Keratinocyte (primary cell): ENCODE measurements at regions not wholly inside any gene's neighbourhood (a gene's known extent, or its start where the extent isn't known, plus 50 kb on each side); places are given as distances from the start of the nearest gene placed in this dataset.

Experiments used
- DNase-seq: peaks from one replicate; pipeline ENCODE4 v3.0.0-alpha.2; 2011; ENCODE audit warnings: low read depth, missing footprints, low spot score
- FAIRE-seq: peaks from 2 replicates; lab custom pipeline; 2011; peaks lifted over from hg19 to GRCh38; lab: Jason Lieb, UNC
- H2AFZ ChIP-seq: 2 replicates; pipeline ENCODE4 v1.6.0; 2012; ENCODE audit warnings: low read length, control low read depth, inconsistent platforms; ENCODE audit not compliant: control insufficient read depth
- H3K27ac ChIP-seq: 2 replicates; pipeline ENCODE4 v1.5.1; 2011; ENCODE audit warnings: low read length; ENCODE audit not compliant: control insufficient read depth, insufficient read depth
- H3K27me3 ChIP-seq: 3 replicates; pipeline ENCODE4 v1.6.0; 2011; ENCODE audit warnings: low read length; ENCODE audit not compliant: control insufficient read depth, insufficient read depth; ENCODE audit errors: extremely low read depth
- H3K36me3 ChIP-seq, 2 experiments: 2 replicates in 1 of 2; 3 replicates in 1 of 2; pipeline ENCODE4 v1.5.1; 2011; ENCODE audit warnings: low read length in 2 of 2, mild to moderate bottlenecking in 1 of 2; ENCODE audit not compliant: control insufficient read depth in 2 of 2, insufficient read depth in 2 of 2; ENCODE audit errors: extremely low read depth in 1 of 2
- H3K4me1 ChIP-seq: 3 replicates; pipeline ENCODE4 v1.5.1; 2011; ENCODE audit warnings: low read length; ENCODE audit not compliant: control insufficient read depth, insufficient read depth; ENCODE audit errors: extremely low read depth
- H3K4me2 ChIP-seq: 3 replicates; pipeline ENCODE4 v1.6.0; 2011; ENCODE audit warnings: low read depth, low read length; ENCODE audit not compliant: control insufficient read depth, insufficient read depth; ENCODE audit errors: extremely low read depth
- H3K4me3 ChIP-seq, 3 experiments: fragments of 200-600 bp in 1 of 3; sonication (generic) in 1 of 3; 2 replicates in 2 of 3; 3 replicates in 1 of 3; pipeline ENCODE4 v1.5.1; 2011 to 2016; ENCODE audit warnings: low read length in 3 of 3, mild to moderate bottlenecking in 3 of 3, control low read depth in 2 of 3, inconsistent platforms in 1 of 3, low read depth in 1 of 3, mixed read lengths in 1 of 3, mixed run types in 1 of 3, moderate library complexity in 1 of 3; ENCODE audit not compliant: control insufficient read depth in 2 of 3, insufficient read depth in 2 of 3; ENCODE audit errors: extremely low read depth in 1 of 3
- H3K79me2 ChIP-seq: 2 replicates; pipeline ENCODE4 v1.6.0; 2012; ENCODE audit warnings: low read length; ENCODE audit not compliant: control insufficient read depth, insufficient read depth
- H3K9ac ChIP-seq: 3 replicates; pipeline ENCODE4 v1.6.0; 2011; ENCODE audit warnings: low read length; ENCODE audit not compliant: control insufficient read depth, insufficient read depth; ENCODE audit errors: extremely low read depth
- H3K9me1 ChIP-seq: 3 replicates; pipeline ENCODE4 v1.6.0; 2011; ENCODE audit warnings: low read length; ENCODE audit not compliant: control insufficient read depth, insufficient read depth; ENCODE audit errors: extremely low read depth
- H3K9me3 ChIP-seq: 2 replicates; pipeline ENCODE4 v1.5.1; 2012; ENCODE audit warnings: low read depth, low read length; ENCODE audit not compliant: control insufficient read depth
- H4K20me1 ChIP-seq: 3 replicates; pipeline ENCODE4 v1.6.0; 2011; ENCODE audit warnings: low read length; ENCODE audit not compliant: control insufficient read depth, insufficient read depth; ENCODE audit errors: extremely low read depth
- EZH2 ChIP-seq: IDR thresholded peaks from one replicate; pipeline ENCODE4 v1.6.1; 2012; ENCODE audit warnings: inconsistent platforms, mild to moderate bottlenecking, low read length, moderate library complexity
- dilution Hi-C: fragments of 300-500 bp; cut with MboI; formaldehyde crosslinking; loops from one replicate; pipeline ENCODE4 v1.7.0; 2020; ENCODE audit warnings: low sequenced_read_pairs; ENCODE audit not compliant: extremely low pct_ligation_motif_present
- TF ChIP-seq, protein P1 (sequence below), 3 experiments: IDR thresholded peaks in 1 of 3; conservative IDR thresholded peaks in 1 of 3; optimal IDR thresholded peaks in 1 of 3; 2 replicates in 2 of 3; 3 replicates in 1 of 3; pipeline versions ENCODE3 to v1.5.1; 2011; ENCODE audit warnings: low read length in 3 of 3, mild to moderate bottlenecking in 3 of 3, moderate library complexity in 2 of 3, control low read depth in 1 of 3, inconsistent platforms in 1 of 3; ENCODE audit not compliant: insufficient read depth in 2 of 3; ENCODE audit errors: extremely low read depth in 1 of 3

DNA sequence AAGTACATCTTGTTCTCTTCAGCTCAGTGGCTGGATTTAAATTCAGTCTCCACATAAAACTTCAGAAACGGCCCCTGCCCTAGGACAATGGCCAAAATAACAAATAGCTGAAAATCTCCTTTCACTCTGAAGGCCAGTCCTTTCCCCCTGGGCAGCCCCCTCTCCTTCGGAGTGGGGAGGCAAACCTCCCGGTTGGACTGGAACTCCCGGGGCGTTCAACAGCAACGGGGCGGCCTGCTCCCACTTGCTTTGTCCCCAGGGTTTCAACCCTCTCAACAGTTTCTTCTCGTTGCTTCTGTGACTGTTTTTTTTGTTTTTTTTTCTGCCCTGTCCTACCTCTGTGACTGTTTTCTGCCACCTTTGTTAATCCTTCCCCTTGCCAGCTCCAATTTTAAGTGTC is 102.6 kb upstream of the DUSP22 start:
- Histone ChIP-seq H3K9ac (no peak overlapping the region), H3K4me1 (no peaks in the 10 kb centered on the region), H3K9me3 (no peaks in the 10 kb centered on the region), H3K27ac (no peak overlapping the region), H3K9me1 (no peaks in the 10 kb centered on the region), H3K36me3 (no peaks in the 10 kb centered on the region), H3K4me2 (no peak overlapping the region), H2AFZ (no peak overlapping the region), H3K27me3 (no peaks in the 10 kb centered on the region), H3K79me2 (no peaks in the 10 kb centered on the region), H3K4me3 (no peak overlapping the region), H4K20me1 (no peaks in the 10 kb centered on the region)
- dilution Hi-C loops: no loop called here
- no peak for FAIRE-seq
- TF ChIP-seq, protein P1, sequence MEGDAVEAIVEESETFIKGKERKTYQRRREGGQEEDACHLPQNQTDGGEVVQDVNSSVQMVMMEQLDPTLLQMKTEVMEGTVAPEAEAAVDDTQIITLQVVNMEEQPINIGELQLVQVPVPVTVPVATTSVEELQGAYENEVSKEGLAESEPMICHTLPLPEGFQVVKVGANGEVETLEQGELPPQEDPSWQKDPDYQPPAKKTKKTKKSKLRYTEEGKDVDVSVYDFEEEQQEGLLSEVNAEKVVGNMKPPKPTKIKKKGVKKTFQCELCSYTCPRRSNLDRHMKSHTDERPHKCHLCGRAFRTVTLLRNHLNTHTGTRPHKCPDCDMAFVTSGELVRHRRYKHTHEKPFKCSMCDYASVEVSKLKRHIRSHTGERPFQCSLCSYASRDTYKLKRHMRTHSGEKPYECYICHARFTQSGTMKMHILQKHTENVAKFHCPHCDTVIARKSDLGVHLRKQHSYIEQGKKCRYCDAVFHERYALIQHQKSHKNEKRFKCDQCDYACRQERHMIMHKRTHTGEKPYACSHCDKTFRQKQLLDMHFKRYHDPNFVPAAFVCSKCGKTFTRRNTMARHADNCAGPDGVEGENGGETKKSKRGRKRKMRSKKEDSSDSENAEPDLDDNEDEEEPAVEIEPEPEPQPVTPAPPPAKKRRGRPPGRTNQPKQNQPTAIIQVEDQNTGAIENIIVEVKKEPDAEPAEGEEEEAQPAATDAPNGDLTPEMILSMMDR (optimal IDR thresholded peaks at IDR 0.05 in 1 of 3, IDR thresholded peaks at IDR 0.05 in 1 of 3, conservative IDR thresholded peaks at IDR 0.05 in 1 of 3; ENCODE audit: extremely low read depth in 1 of 3, insufficient read depth in 2 of 3, low read length in 3 of 3): no peak
- no peak for TF ChIP-seq EZH2
- no peak for DNase-seq

DNA sequence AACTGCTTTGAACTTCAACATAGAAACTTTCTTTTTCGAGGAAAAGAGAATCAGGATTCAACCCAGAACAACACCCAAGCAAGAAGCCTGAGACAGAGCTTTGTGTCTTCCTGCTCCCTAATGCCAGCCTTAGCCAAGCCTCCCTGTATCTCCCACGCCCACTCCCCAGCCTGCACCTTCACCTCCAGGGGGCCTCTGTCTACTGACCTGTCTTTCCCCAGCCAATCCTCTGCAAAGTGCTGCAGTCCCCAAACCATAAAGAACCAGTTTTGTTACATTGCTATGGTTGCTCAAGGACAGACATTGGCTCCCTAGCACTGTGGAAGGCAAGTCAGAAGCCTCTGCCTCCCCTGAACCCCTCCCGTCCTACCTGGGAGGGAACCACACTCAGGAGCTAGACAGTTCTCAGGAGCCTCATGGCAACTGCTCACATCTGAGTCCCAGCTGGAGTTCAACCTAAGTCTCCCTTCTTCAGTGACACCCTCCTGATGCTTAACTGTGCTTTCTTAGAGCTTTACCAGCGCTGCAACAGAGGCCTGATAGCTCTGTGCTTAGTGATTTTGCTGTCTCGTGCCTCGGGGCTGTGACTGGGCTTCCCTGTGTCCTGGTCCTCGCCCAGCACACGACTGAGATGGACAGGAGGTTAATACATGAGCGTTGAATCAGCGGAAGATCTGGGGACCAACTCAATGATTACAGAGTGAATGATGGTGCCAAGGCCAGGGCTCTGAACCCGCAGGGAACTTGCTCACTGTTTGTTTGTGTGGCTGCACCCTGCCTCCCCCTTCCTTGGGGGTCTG is 101.5 kb upstream of the DUSP22 start:
- Histone ChIP-seq H3K9me3 (no peaks in the 10 kb centered on the region), H3K27me3 (no peaks in the 10 kb centered on the region), H3K79me2 (no peaks in the 10 kb centered on the region), H2AFZ (no peak overlapping the region), H3K4me2 (no peak overlapping the region), H3K27ac (no peak overlapping the region), H3K9ac (no peak overlapping the region), H3K4me3 (no peak overlapping the region), H4K20me1 (no peaks in the 10 kb centered on the region), H3K9me1 (no peaks in the 10 kb centered on the region), H3K36me3 (no peaks in the 10 kb centered on the region), H3K4me1 (no peaks in the 10 kb centered on the region)
- no peak for TF ChIP-seq EZH2
- TF ChIP-seq, protein P1 (optimal IDR thresholded peaks at IDR 0.05 in 1 of 3, IDR thresholded peaks at IDR 0.05 in 1 of 3, conservative IDR thresholded peaks at IDR 0.05 in 1 of 3; ENCODE audit: extremely low read depth in 1 of 3, insufficient read depth in 2 of 3, low read length in 3 of 3): peak in 2 of 3 experiments; percentile 29 to 43
- dilution Hi-C loops: no loop called here
- DNase-seq: no peak
- FAIRE-seq: no peak
